Coronary artery (tissue), 2 donors: ENCODE measurements at regions not wholly inside any gene's neighbourhood (a gene's known extent, or its start where the extent isn't known, plus 50 kb on each side); places are given as distances from the start of the nearest gene placed in this dataset.

Experiments
- DNase-seq: peaks from one replicate; pipeline ENCODE4 v3.0.0-alpha.2; 2017; ENCODE audit warnings: low spot score
- H3K27ac ChIP-seq, 2 donors: fragments of 200-600 bp; sonication (generic); one replicate each; pipeline ENCODE4 v1.5.1; 2016 to 2019
- H3K4me3 ChIP-seq: fragments of 200-600 bp; sonication (generic); 2 replicates; pipeline ENCODE4 v1.5.1; 2016; ENCODE audit warnings: mild to moderate bottlenecking, moderate library complexity
- CTCF ChIP-seq: fragments of 200-600 bp; sonication (generic); IDR thresholded peaks from one replicate; pipeline ENCODE4 v1.5.1; 2019; ENCODE audit warnings: antibody characterized with exemption

- no peak for TF ChIP-seq CTCF
- no peak overlapping the region for H3K4me3 ChIP-seq
- H3K27ac ChIP-seq, result no peak overlapping the region
- DNase-seq, result no peak
These were observed 590.3 kb upstream of the MIR17HG start for GRCh38 chr13:90757127-90757680.

GRCh38 chr13:90760639-90761038 is 586.8 kb upstream of the MIR17HG start:
- no peak for TF ChIP-seq CTCF
- no peak overlapping the region for H3K4me3 ChIP-seq
- DNase-seq, result no peak
- H3K27ac ChIP-seq, result no peak overlapping the region

DNA sequence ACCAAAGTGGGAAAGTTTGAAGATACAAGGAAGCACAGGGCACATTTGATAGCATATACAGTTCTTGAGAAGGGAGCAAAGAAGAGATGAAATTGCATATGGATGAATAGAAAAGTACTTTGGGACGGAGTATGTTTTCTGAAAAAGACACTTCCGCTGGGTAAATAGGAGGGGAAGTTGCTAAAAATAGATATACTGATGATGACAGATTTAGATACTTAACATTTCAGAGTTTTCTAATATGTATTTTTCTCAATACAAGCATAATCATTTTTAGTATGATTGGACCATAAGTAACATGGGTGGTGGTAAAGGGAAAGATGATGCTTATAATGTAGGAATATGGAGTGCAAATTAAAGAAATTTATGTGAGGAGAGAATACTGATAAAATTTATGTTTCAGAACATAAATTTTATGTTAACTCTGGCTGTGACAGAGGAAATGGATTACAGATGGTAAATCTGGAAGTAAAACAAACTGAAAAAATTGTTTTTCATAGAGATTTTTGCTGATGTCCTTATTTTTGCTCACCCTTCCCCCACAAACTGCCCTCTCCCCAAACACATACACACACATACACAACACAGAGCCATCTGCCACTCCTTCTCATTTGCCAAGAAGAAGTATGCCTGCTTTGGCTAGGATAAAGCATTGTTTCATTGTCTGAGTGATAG is 583.9 kb upstream of the MIR17HG start:
- Histone ChIP-seq H3K4me3 (no peak overlapping the region), H3K27ac (no peak overlapping the region)
- DNase-seq, result no peak
- no peak for TF ChIP-seq CTCF

DNA sequence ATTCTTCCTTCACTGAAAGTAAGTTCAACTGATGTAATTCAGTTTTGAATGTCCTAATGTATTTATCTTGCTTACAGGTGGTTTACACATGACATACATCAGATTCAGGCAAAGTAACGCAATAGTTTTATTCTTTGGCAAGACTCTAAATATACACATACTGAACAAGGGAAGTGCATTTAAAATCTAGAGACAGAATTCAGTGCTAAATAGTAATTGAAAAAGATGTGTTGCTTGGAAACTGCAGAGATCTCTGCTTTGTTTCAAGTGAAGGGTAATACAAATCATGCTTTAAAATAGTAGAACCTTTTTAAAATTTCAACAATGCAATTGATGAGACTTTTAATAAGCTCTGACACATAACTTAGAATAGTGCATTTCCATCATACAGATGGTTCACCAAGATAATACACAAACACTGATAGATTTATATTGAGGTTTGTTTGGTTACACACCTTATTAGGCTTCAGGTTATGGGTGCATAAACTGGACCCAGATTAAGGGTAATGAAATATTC is 581.0 kb upstream of the MIR17HG start:
- no peak overlapping the region for H3K27ac ChIP-seq
- no peak for TF ChIP-seq CTCF
- no peak for DNase-seq
- no peak overlapping the region for H3K4me3 ChIP-seq

GRCh38 chr13:90768116-90768515 is 579.4 kb upstream of the MIR17HG start:
- no peak overlapping the region for H3K27ac ChIP-seq
- H3K4me3 ChIP-seq, result no peak overlapping the region
- no peak for DNase-seq
- no peak for TF ChIP-seq CTCF

- TF ChIP-seq CTCF, result no peak
- no peak for DNase-seq
- no peak overlapping the region for H3K27ac ChIP-seq
- no peak overlapping the region for H3K4me3 ChIP-seq
These were observed 578.1 kb upstream of the MIR17HG start for GRCh38 chr13:90769387-90769786.

- no peak for TF ChIP-seq CTCF
- no peak for DNase-seq
These were observed 577.2 kb upstream of the MIR17HG start for GRCh38 chr13:90770334-90770733.

More at GRCh38 chr13:90770334-90770733, 577.2 kb upstream of the MIR17HG start:
- no peak overlapping the region for H3K4me3 ChIP-seq
- no peak overlapping the region for H3K27ac ChIP-seq
